ENCODE measurements at regions not wholly inside any gene's neighbourhood (a gene's known extent, or its start where the extent isn't known, plus 50 kb on each side); places are given as distances from the start of the nearest gene placed in this dataset.
"Not testable (repeated sequence)": the region's sequence is repeated elsewhere in the genome, so short reads cannot be mapped to it uniquely, and the experiment has no call there.

DNA sequence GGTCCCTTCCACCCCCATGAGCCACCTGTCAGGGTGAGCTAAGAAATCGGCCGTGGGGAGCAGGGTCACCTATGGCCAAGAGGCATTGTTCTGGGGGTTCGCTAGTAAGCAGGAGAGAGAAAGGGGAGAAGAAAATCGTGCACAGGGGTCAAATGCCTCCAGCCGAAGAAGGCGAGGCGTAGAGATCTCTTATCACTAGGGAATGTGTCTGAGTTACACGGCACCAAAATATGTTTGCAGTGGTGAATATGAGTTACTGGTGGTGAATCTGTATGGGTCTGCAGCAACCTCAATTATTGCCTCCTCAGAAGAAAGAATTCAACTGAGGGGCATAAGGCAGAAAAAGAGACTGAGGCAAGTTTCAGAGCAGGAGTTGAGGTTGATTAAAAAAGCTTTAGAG lies 54.2 kb upstream of the RABGAP1L start:
- H3K27me3 Mint-ChIP-seq: no peaks in the 10 kb centered on the region
- peaks cover 7% of the 10 kb centered on the region for H3K4me1 Mint-ChIP-seq
- H3K27ac Mint-ChIP-seq: no peak overlapping the region
- H3K9me3 Mint-ChIP-seq: peaks cover 2% of the 10 kb centered on the region
- H3K36me3 Mint-ChIP-seq: no peaks in the 10 kb centered on the region
- ATAC-seq: no peak
- H3K4me3 Mint-ChIP-seq: no peak overlapping the region

DNA sequence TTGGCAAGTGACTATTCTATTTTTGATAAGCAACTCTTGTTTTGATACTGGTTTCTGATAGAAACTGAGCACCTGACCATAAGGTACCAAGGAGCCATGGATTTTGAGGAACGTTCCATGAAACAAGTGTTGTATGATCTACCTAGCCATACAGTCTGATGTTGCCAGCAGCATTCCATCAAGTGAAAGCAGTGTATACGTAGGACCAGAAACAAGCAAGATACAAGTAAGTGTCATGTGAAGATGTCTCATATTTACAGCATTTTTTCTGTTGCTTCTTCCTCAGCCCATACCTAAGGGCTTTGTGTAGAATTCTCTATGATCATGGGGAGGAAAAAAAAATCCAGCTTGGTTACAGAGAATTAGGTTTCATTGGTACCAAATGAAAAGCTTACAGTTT lies 55.6 kb upstream of the RABGAP1L start:
- H3K4me3 Mint-ChIP-seq: no peak overlapping the region
- ATAC-seq: no peak
- H3K27me3 Mint-ChIP-seq: no peaks in the 10 kb centered on the region
- peaks cover 2% of the 10 kb centered on the region for H3K9me3 Mint-ChIP-seq
- no peaks in the 10 kb centered on the region for H3K36me3 Mint-ChIP-seq
- H3K4me1 Mint-ChIP-seq: no peaks in the 10 kb centered on the region
- H3K27ac Mint-ChIP-seq: no peak overlapping the region

DNA sequence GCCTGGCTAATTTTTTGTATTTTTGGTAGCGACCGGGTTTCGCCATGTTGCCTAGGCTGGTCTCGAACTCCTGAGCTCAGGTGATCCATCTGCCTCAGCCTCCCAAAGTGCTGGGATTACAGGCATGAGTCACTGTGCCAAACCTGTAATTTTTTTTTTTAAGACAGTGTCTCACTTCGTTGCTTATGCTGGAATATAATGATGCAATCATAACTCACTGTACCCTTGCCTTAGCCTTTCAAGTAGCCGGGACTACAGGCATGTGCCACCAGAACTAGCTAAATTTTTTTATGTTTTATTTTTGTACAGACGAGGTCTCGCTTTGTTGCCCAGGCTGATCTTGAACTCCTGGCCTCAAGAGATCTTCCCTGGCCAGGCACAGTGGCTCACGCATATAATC lies 57.3 kb upstream of the RABGAP1L start:
- not testable (repeated sequence) for H3K27ac Mint-ChIP-seq, ATAC-seq, H3K4me3 Mint-ChIP-seq, H3K27me3 Mint-ChIP-seq, H3K4me1 Mint-ChIP-seq, H3K36me3 Mint-ChIP-seq, H3K9me3 Mint-ChIP-seq

DNA sequence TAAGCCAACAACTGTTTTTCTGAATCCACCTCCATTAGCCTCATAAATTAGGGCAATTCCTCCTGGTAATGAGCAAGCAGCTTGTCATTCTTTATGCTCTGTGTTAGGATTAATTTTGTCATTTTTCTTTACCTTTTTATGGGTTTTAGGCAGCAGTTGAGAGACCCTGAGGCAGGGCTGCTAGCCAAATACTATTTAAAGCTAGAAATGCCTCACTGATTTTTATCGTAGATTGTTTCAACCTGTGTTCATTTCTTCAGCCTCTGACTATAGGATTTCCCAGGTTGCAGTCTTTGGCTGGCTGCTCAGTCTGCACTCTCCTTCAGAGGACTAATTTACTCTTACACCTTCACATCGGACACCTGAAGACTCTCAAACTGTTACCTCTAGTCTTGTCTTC lies 61.9 kb upstream of the RABGAP1L start:
- Mint-ChIP-seq H3K4me3 (no peak overlapping the region), H3K27me3 (no peaks in the 10 kb centered on the region), H3K4me1 (no peaks in the 10 kb centered on the region), H3K27ac (no peak overlapping the region), H3K9me3 (no peaks in the 10 kb centered on the region), H3K36me3 (no peaks in the 10 kb centered on the region)
- no peak for ATAC-seq

DNA sequence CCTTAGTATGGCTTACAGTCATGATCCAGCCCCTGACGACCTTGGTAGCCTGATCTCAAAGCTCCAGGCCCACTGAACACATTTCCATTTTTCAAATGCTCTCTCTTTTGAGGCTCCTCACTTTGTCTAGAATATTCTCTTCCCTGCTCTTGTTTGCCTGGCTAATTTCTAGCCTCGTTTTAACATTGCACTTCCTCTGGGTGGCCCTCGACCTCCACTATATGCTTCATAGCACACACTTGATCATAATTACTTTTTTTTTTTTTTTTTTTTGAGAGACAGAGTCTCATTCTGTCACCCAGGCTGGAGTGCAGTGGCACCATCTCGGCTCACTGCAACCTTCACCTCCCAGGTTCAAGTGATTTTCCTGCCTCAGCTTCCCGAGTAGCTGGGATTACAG lies 65.5 kb upstream of the RABGAP1L start:
- not testable (repeated sequence) for H3K9me3 Mint-ChIP-seq, H3K36me3 Mint-ChIP-seq, H3K27ac Mint-ChIP-seq, H3K27me3 Mint-ChIP-seq, H3K4me3 Mint-ChIP-seq, H3K4me1 Mint-ChIP-seq
- peak; percentile 67 for ATAC-seq

DNA sequence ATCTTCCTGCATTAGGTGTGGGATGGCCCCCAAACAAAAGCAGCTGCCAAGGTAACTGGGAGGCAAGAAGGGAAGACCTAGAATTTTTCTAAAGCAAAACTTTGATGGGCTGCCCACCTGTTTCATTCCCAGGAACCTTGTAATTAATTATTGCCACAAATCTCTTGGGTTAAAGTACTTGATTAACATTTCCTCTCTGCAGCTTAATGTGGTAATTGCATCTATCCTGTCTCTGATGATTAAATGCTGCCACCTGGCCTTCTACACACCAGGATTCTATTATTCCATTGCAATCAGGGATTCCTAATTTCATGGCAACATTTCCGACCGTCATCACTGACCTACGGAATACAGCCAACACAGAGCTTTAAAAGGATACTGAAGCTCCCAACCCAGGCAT lies 68.3 kb upstream of the RC3H1 start:
- Mint-ChIP-seq H3K4me3 (no peak overlapping the region), H3K4me1 (no peaks in the 10 kb centered on the region), H3K27me3 (no peaks in the 10 kb centered on the region), H3K36me3 (peaks cover 6% of the 10 kb centered on the region), H3K27ac (no peak overlapping the region), H3K9me3 (peaks cover 10% of the 10 kb centered on the region)
- ATAC-seq: no peak

DNA sequence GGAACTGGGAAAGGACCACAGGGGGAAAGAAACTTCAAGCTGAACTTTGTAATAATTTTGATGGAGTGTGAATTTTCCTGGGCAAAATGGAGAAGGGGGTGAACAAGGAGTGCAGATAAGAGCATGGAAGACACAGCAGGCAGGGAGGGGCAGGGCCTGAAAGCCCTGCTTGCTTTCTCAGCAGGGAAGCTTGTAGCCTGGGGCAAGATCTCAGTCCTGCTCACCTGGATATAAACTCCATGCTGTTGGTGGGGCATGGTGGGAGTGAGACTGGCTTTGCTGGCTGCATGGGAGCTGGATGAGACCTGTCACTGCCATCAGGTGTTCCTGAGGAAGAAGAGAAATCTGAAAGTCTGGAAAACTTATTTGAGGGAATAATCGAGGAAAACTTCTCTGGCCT lies 58.7 kb upstream of the RC3H1 start:
- no peak for ATAC-seq
- Mint-ChIP-seq H3K27ac (no peak overlapping the region), H3K9me3 (peaks cover 8% of the 10 kb centered on the region), H3K4me3 (no peak overlapping the region), H3K27me3 (no peaks in the 10 kb centered on the region), H3K4me1 (no peaks in the 10 kb centered on the region), H3K36me3 (peaks cover 14% of the 10 kb centered on the region)

DNA sequence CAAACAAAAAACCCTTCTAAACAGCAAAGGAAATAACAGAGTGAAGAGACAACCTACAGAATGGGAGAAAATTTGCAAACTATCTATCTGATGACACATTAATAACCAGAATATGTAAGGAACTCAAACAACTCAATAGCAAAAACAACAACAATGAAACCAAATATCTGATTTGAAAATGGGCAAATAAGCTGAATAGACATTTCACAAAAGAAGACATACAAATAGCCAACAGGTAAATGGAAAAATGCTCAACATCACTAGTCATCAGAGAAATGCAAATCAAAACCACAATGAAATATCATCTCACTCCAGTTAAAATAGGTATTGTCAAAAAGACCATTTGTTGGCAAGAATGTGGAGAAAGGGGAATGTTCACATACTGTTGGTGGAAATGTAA lies 57.6 kb upstream of the RC3H1 start:
- Mint-ChIP-seq H3K36me3 (peaks cover 11% of the 10 kb centered on the region), H3K4me1 (no peaks in the 10 kb centered on the region), H3K27ac (no peak overlapping the region), H3K27me3 (no peaks in the 10 kb centered on the region), H3K9me3 (peaks cover 3% of the 10 kb centered on the region), H3K4me3 (no peak overlapping the region)
- ATAC-seq: no peak

DNA sequence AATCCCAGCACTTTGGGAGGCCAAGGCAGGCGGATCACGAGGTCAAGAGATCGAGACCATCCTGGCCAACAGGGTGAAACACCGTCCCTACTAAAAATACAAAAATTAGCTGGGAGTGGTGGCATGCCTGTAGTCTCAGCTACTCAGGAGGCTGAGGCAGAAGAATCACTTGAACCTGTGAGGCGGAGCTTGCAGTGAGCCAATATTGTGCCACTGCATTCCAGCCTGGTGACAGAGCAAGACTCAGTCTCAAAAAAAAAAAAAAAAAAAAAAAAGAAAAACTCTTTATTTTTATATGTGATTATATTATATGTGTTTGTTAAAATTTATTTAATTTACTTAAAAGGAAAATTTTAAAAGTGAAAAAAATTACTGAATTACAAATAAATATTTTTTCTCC lies 56.8 kb upstream of the RC3H1 start:
- not testable (repeated sequence) for H3K27ac Mint-ChIP-seq, H3K9me3 Mint-ChIP-seq, H3K27me3 Mint-ChIP-seq, H3K4me3 Mint-ChIP-seq, ATAC-seq, H3K4me1 Mint-ChIP-seq
- peaks cover 11% of the 10 kb centered on the region for H3K36me3 Mint-ChIP-seq

DNA sequence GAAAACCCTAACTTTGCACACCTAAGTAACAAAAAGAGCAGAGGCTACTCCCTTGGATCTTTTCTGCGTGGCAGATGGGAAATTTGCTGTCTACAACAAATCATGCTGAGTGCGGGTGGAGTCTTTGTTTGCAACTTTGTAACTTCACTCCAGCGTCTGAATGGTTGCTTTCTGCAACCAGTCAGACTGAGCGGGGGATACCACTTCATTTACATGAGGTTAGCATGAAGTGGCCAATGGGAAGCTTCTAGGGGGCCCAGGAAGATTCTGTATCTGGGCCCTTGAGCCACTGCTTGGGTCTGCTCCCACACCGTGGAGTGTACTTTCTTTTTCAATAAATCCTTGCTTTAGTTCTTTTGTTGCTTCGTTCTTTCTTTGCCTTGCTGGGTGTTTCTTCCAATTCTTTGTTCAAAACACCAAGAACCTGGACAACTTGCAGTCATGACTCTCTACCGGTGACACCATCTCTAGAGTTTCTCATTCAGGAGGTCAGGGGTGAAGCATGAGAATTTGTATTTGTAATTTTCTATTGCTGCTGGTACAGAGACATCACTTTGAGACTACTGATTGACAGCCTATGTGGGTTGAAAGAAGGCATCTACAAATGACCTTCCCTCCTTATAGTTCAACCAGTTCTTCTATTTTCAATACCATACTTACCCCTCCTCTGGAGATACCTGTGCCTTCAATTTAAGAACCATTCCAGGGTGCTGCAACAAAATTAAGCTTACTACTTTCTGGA lies 55.8 kb upstream of the RC3H1 start:
- ATAC-seq: no peak
- Mint-ChIP-seq H3K27ac (no peak overlapping the region), H3K4me1 (no peaks in the 10 kb centered on the region)

DNA sequence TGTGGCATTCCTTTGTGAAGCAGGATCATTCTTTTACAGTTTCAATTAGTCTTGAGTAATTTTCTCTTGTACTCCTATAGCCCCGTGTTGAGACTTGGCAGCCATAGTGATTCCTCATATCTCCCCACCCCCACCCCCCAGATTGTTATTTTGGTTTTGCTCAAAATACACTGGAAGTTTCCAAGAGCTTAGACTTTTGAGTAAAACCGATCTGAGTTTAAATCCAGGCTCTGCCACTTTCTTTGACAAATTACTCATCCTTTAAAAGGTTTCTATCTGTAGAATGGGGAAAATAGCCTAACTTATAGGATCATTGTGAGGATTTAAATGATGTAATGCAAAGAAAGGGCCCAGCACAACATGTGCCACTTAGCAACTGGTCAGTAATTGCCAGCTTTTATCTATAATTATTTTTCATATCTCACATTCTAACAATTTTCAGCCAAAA lies 53.1 kb upstream of the RC3H1 start:
- Mint-ChIP-seq H3K27me3 (peaks cover 12% of the 10 kb centered on the region), H3K27ac (no peak overlapping the region), H3K4me1 (no peaks in the 10 kb centered on the region), H3K9me3 (no peaks in the 10 kb centered on the region), H3K36me3 (peaks cover 3% of the 10 kb centered on the region), H3K4me3 (no peak overlapping the region)
- no peak for ATAC-seq

More for the DNA sequence above, 55.8 kb upstream of the RC3H1 start:
- H3K9me3 Mint-ChIP-seq: peaks cover 3% of the 10 kb centered on the region
- H3K36me3 Mint-ChIP-seq: peaks cover 11% of the 10 kb centered on the region
- H3K4me3 Mint-ChIP-seq: no peak overlapping the region
- H3K27me3 Mint-ChIP-seq: peaks cover 3% of the 10 kb centered on the region

DNA sequence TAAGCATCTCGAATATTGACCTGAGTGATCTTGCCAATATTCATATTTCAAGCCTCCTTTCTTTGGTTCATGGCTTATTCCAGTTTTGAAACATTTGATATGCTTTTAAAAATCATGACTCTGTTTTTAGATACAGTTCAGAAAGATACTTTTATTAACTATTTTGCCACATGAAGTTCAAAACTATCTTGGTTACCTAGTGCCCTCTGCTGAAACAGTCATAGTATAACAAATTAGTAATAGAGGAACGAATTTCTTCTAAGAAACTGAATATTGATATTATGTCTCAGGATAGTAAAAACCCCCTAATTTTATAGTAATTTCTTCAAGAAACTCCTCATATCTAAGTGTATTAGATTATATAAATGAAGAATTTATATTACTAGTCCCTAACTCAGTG lies 52.6 kb upstream of the RC3H1 start:
- Mint-ChIP-seq H3K4me1 (no peaks in the 10 kb centered on the region), H3K9me3 (no peaks in the 10 kb centered on the region), H3K27ac (no peak overlapping the region), H3K36me3 (no peaks in the 10 kb centered on the region), H3K27me3 (peaks cover 12% of the 10 kb centered on the region), H3K4me3 (no peak overlapping the region)
- no peak for ATAC-seq

DNA sequence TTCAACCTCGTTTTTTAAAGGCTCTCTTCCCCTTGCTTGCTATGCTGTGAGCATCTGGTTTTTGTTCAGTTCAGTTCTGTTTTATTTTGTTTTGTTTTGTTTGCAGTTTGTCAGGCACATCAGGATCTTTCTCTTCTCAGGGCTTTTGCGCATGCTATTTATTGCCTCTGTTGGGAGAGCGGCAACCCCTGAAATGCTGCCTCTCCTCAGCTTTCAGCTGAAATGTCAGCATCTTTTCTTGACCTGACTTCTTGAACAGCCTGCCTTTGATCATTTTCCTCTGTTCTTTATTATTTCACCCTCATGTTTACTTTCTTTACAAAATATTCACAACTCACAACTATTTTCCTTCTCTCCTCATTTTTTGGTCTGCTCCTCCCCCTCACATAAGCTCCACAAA lies 50.4 kb upstream of the RC3H1 start:
- ATAC-seq: no peak
- Mint-ChIP-seq H3K36me3 (no peaks in the 10 kb centered on the region), H3K27ac (no peak overlapping the region), H3K9me3 (no peaks in the 10 kb centered on the region), H3K4me3 (no peak overlapping the region), H3K4me1 (no peaks in the 10 kb centered on the region), H3K27me3 (peaks cover 12% of the 10 kb centered on the region)
